ENCODE measurements at regions not wholly inside any gene's neighbourhood (a gene's known extent, or its start where the extent isn't known, plus 50 kb on each side); places are given as distances from the start of the nearest gene placed in this dataset.

DNA sequence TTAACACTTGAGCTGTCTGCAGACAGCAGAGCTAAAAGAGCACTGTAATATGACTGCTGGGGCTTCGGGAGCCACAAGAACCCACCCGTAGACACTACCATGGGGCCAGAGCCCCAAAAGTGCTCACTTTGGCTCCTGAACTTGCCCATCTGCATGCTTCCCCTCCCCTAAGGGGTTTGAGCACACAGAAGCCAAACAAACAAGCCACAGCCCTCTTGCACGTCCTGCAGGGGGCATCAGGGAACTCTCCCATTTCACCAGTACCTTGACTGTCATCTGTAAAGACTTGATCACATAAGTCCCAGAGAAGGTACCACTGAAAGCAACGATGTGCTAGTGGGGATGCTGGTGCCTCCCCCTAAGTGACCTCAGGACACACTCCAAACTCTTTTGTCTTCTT, 681.8 kb downstream of the SEMA5A start:
- no peak for TF ChIP-seq CTCF (IDR thresholded peaks at IDR 0.05)
- no peak for TF ChIP-seq POLR2A (IDR thresholded peaks at IDR 0.05)
